ENCODE measurements at regions not wholly inside any gene's neighbourhood (a gene's known extent, or its start where the extent isn't known, plus 50 kb on each side); places are given as distances from the start of the nearest gene placed in this dataset.
"Not testable (repeated sequence)": the region's sequence is repeated elsewhere in the genome, so short reads cannot be mapped to it uniquely, and the experiment has no call there.

- H3K36me3 ChIP-seq (ENCODE audit: control insufficient read depth in 1 of 2, insufficient read depth in 2 of 2, low read length in 1 of 2); H3K27me3 ChIP-seq (ENCODE audit: control insufficient read depth in 1 of 2, insufficient read depth in 2 of 2, low read length in 1 of 2); H3K4me1 ChIP-seq (ENCODE audit: control insufficient read depth in 1 of 2, insufficient read depth in 2 of 2, low read length in 2 of 2); intact Hi-C loops (cut with DNase I); H3K27ac ChIP-seq (ENCODE audit: low read depth in 1 of 2, low read length in 2 of 2); H3K9me3 ChIP-seq (ENCODE audit: control insufficient read depth, low read length); H3K4me3 ChIP-seq (ENCODE audit: low read length in 2 of 2): not testable (repeated sequence)
- DNase-seq (peak in 1 of 2 donors; percentile 53), ATAC-seq (ENCODE audit: low FRiP score) (peak; percentile 15)
- 88 to 94% methylated on average over 17 to 29 of the region's 29 CpGs for WGBS, 2 donors
Observed at GRCh38 chr14:105598040-105598763, 71.8 kb downstream of the TMEM121 start.

DNA sequence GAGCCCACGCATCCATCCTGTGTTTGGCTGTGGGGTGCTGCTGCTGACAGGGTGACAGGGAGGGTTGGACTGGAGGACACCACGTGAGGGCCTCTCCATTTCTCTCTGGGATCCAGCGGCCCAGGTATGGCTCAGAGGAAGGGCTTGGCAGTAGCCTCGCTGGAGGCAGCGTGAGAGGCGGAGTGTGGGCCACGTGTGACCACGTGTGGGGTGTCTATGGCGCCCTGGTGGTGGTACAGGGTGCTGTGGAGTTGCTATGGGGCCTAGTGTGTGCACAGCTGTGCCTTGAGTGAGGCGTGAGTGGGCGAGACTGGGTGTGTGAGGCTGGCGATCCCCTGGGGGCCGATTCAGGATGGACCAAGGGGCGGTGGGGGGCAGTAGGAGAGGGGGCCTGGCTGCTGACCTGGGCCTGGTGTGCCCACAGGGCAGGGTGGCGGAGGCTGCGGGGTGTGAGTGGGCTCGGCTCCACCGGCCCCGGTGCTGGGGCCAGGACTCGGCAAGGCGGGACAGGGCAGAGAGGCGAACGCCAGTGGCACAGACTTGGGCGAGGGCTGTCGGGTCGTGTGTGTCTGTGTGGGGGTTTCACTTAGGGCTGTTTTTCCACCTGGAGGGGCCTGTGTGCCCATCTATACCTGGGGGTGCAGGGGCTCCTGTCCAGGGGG, 72.7 kb downstream of the TMEM121 start:
- H3K27me3 ChIP-seq (ENCODE audit: control insufficient read depth in 1 of 2, insufficient read depth in 2 of 2, low read length in 1 of 2); H3K4me3 ChIP-seq (ENCODE audit: low read length in 2 of 2); intact Hi-C loops (cut with DNase I); H3K4me1 ChIP-seq (ENCODE audit: control insufficient read depth in 1 of 2, insufficient read depth in 2 of 2, low read length in 2 of 2); H3K27ac ChIP-seq (ENCODE audit: low read depth in 1 of 2, low read length in 2 of 2); ATAC-seq (ENCODE audit: low FRiP score); H3K9me3 ChIP-seq (ENCODE audit: control insufficient read depth, low read length); H3K36me3 ChIP-seq (ENCODE audit: control insufficient read depth in 1 of 2, insufficient read depth in 2 of 2, low read length in 1 of 2): not testable (repeated sequence)
- peak; percentile 31 to 66 for DNase-seq
- 79 to 83% methylated on average over 14 to 25 of the region's 26 CpGs for whole genome bisulfite sequencing, 2 donors

DNA sequence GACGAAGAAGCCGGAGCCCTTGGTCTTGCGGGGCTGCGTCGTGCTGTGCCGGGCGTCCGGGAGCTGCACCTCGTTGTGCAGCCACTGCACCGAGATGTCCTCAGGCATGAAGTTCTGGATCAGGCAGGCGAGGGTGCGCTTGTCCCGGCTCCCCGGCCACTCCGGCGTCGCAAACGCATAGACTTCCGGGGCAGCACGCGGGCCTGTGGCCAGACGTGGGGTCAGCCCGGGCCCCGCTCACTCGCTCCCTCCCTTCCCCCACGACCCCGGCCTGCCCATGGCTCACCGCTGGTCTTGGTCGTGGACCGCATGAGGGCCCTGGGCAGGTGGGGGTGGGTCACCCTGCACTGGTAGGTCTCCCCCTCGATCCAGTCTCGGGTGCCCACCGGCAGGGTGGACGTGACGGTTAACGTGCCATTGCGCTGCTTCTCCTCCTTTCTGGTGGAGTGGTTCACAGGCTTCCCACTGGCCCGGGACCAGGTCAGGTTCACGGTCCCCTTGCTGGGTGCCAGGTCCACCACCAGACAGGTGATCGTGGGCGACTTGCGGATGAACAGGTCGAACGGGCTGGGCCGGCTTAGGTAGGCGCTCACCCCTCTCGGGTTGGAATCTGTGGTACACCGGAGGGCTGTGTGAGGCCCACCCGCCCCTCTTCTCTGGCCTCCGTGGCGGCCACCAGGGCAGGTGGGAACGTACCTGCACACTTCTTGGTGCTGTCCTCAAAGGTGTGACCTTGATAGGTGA, 74.0 kb downstream of the TMEM121 start:
- intact Hi-C loops (cut with DNase I); H3K9me3 ChIP-seq (ENCODE audit: control insufficient read depth, low read length); H3K27ac ChIP-seq (ENCODE audit: low read depth in 1 of 2, low read length in 2 of 2); H3K36me3 ChIP-seq (ENCODE audit: control insufficient read depth in 1 of 2, insufficient read depth in 2 of 2, low read length in 1 of 2); H3K27me3 ChIP-seq (ENCODE audit: control insufficient read depth in 1 of 2, insufficient read depth in 2 of 2, low read length in 1 of 2); H3K4me3 ChIP-seq (ENCODE audit: low read length in 2 of 2); H3K4me1 ChIP-seq (ENCODE audit: control insufficient read depth in 1 of 2, insufficient read depth in 2 of 2, low read length in 2 of 2); ATAC-seq (ENCODE audit: low FRiP score): not testable (repeated sequence)
- DNase-seq = peak; percentile 38 to 62
- 93 to 94% methylated on average over 48 to 52 of the region's 52 CpGs for WGBS, 2 donors

GRCh38 chr14:105600939-105601359, 74.6 kb downstream of the TMEM121 start:
- Histone ChIP-seq H3K4me3 (ENCODE audit: low read length in 2 of 2) (no peak overlapping the region), H3K4me1 (ENCODE audit: control insufficient read depth in 1 of 2, insufficient read depth in 2 of 2, low read length in 2 of 2) (no peaks in the 10 kb centered on the region), H3K27ac (ENCODE audit: low read depth in 1 of 2, low read length in 2 of 2) (no peak overlapping the region), H3K27me3 (ENCODE audit: control insufficient read depth in 1 of 2, insufficient read depth in 2 of 2, low read length in 1 of 2) (no peaks in the 10 kb centered on the region), H3K36me3 (ENCODE audit: control insufficient read depth in 1 of 2, insufficient read depth in 2 of 2, low read length in 1 of 2) (no peaks in the 10 kb centered on the region), H3K9me3 (ENCODE audit: control insufficient read depth, low read length) (no peaks in the 10 kb centered on the region)
- intact Hi-C loops (cut with DNase I) = no loop called here
- 84 to 85% methylated on average over 18 to 19 of the region's 19 CpGs for WGBS, 2 donors
- DNase-seq (peak; percentile 39 to 40), ATAC-seq (ENCODE audit: low FRiP score) (no peak)

DNA sequence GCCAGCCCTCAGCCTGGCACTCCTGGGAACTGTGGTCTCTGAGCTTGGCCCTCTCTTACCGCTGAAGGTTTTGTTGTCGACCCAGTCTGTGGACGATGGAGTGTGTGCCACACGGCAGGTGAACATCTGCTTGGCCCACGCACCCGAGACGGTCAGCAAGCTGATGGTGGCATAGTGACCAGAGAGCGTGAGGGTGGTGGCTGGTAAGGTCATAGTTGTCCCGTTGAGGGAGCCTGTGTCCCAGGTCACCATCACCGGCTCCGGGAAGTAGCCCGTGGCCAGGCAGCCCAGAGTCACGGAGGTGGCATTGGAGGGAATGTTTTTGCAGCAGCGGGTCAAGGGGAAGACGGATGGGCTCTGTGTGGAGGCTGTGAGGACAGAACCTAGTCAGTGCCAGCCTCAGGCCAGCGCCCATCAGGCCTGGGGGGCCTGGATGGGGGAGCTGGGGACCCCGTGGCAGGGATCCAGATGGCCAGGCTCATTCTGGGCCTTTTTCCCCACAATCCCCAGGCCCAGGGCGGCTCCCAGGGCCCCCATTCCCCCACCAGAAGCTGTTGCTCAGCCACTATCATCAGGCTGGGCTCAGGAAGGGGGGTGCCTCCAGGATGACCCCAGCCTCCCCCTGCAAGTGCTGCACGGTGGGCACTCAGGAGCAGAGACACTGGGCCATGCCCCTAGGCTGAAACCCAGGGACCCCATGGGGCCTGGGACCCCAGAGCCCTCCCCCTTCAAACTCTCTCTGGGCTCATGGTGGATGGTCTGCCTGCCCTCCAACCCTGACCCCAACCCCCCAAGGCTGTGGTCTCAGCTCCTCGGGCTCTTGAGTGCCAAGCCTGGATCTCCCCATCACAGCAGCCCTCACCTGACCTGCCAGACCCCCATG, 75.2 kb downstream of the TMEM121 start:
- Histone ChIP-seq H3K27me3 (ENCODE audit: control insufficient read depth in 1 of 2, insufficient read depth in 2 of 2, low read length in 1 of 2) (no peaks in the 10 kb centered on the region), H3K4me1 (ENCODE audit: control insufficient read depth in 1 of 2, insufficient read depth in 2 of 2, low read length in 2 of 2) (no peaks in the 10 kb centered on the region), H3K27ac (ENCODE audit: low read depth in 1 of 2, low read length in 2 of 2) (no peak overlapping the region), H3K4me3 (ENCODE audit: low read length in 2 of 2) (no peak overlapping the region), H3K36me3 (ENCODE audit: control insufficient read depth in 1 of 2, insufficient read depth in 2 of 2, low read length in 1 of 2) (no peaks in the 10 kb centered on the region), H3K9me3 (ENCODE audit: control insufficient read depth, low read length) (no peaks in the 10 kb centered on the region)
- DNase-seq = peak; percentile 30 to 57
- no peak for ATAC-seq (ENCODE audit: low FRiP score)
- intact Hi-C loops (cut with DNase I) = no loop called here
- WGBS, 2 donors = 86 to 87% methylated on average over 18 to 20 of the region's 20 CpGs

DNA sequence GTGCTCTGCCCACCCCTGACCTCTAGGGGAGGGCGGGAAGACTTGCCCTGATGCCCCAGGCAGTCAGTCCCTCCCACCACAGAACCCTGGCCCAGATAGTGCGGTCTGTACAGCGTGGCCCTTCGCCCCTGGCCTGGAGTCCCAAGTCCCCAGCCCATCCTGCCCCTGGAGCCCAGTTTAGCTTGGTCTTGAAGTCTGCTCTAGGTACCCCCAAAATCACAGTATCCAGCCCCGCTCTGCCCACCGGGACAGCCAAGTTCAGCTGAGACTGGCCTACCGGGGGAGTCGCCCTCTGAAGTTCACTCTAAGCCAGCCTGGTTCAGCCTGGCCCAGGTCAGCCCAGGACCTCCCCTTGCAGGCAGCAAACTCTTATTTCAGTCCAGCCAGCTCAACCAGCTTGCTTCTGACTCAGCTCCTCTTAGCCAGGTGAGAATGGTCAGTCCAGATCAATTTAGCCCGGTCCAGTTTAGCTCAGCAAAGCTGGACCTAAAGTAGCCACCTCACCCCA, 75.9 kb downstream of the TMEM121 start:
- Histone ChIP-seq H3K9me3 (ENCODE audit: control insufficient read depth, low read length) (no peaks in the 10 kb centered on the region), H3K4me3 (ENCODE audit: low read length in 2 of 2) (no peak overlapping the region), H3K4me1 (ENCODE audit: control insufficient read depth in 1 of 2, insufficient read depth in 2 of 2, low read length in 2 of 2) (no peaks in the 10 kb centered on the region), H3K27me3 (ENCODE audit: control insufficient read depth in 1 of 2, insufficient read depth in 2 of 2, low read length in 1 of 2) (no peaks in the 10 kb centered on the region), H3K27ac (ENCODE audit: low read depth in 1 of 2, low read length in 2 of 2) (no peak overlapping the region), H3K36me3 (ENCODE audit: control insufficient read depth in 1 of 2, insufficient read depth in 2 of 2, low read length in 1 of 2) (no peaks in the 10 kb centered on the region)
- no peak for ATAC-seq (ENCODE audit: low FRiP score)
- WGBS, 2 donors = 92 to 94% methylated on average over 9 of the region's 9 CpGs
- DNase-seq = peak; percentile 29 to 38
- intact Hi-C loops (cut with DNase I) = no loop called here

- WGBS, 2 donors = 90 to 92% methylated on average over 6 of the region's 6 CpGs
- ATAC-seq (ENCODE audit: low FRiP score) (no peak), DNase-seq (peak; percentile 38 to 67)
- no peaks in the 10 kb centered on the region for H3K36me3 ChIP-seq (ENCODE audit: control insufficient read depth in 1 of 2, insufficient read depth in 2 of 2, low read length in 1 of 2)
- no peaks in the 10 kb centered on the region for H3K4me1 ChIP-seq (ENCODE audit: control insufficient read depth in 1 of 2, insufficient read depth in 2 of 2, low read length in 2 of 2)
- H3K9me3 ChIP-seq (ENCODE audit: control insufficient read depth, low read length) = no peaks in the 10 kb centered on the region
- no peak overlapping the region for H3K27ac ChIP-seq (ENCODE audit: low read depth in 1 of 2, low read length in 2 of 2)
- no peaks in the 10 kb centered on the region for H3K27me3 ChIP-seq (ENCODE audit: control insufficient read depth in 1 of 2, insufficient read depth in 2 of 2, low read length in 1 of 2)
- no peak overlapping the region for H3K4me3 ChIP-seq (ENCODE audit: low read length in 2 of 2)
- intact Hi-C loops (cut with DNase I) = no loop called here
Observed at GRCh38 chr14:105602799-105603793, 76.7 kb downstream of the TMEM121 start.
